H9 (cell line): ENCODE measurements at regions not wholly inside any gene's neighbourhood (a gene's known extent, or its start where the extent isn't known, plus 50 kb on each side); places are given as distances from the start of the nearest gene placed in this dataset.

ENCODE experiments used
- DNase-seq: peaks from one replicate; pipeline ENCODE4 v3.0.0-alpha.2; 2017
- H2AFZ ChIP-seq: one replicate; pipeline ENCODE4 v1.6.1; 2013; ENCODE audit warnings: mild to moderate bottlenecking, low read length, control low read depth, moderate library complexity
- H2AK5ac ChIP-seq: 2 replicates; pipeline ENCODE4 v1.6.1; 2013; ENCODE audit warnings: low read length, control low read depth, mixed read lengths; ENCODE audit not compliant: insufficient read length
- H2BK120ac ChIP-seq: one replicate; pipeline ENCODE4 v1.6.1; 2013; ENCODE audit warnings: low read depth, mild to moderate bottlenecking, low read length, control low read depth, inconsistent platforms; ENCODE audit not compliant: poor library complexity, severe bottlenecking
- H2BK12ac ChIP-seq: 2 replicates; pipeline ENCODE4 v1.6.1; 2013; ENCODE audit warnings: low read length, control low read depth, mixed read lengths, low read depth; ENCODE audit not compliant: insufficient read length
- H2BK15ac ChIP-seq: 2 replicates; pipeline ENCODE4 v1.6.1; 2013; ENCODE audit warnings: low read depth, low read length, control low read depth
- H2BK20ac ChIP-seq: one replicate; pipeline ENCODE4 v1.6.1; 2013; ENCODE audit warnings: low read depth, mild to moderate bottlenecking, low read length, control low read depth, inconsistent platforms; ENCODE audit not compliant: poor library complexity, severe bottlenecking
- H2BK5ac ChIP-seq: 2 replicates; pipeline ENCODE4 v1.6.1; 2013; ENCODE audit warnings: low read length, control low read depth, mixed read lengths; ENCODE audit not compliant: insufficient read length
- H3K14ac ChIP-seq: 2 replicates; pipeline ENCODE4 v1.6.1; 2013; ENCODE audit warnings: low read length, control low read depth; ENCODE audit not compliant: insufficient read depth
- H3K18ac ChIP-seq: 2 replicates; pipeline ENCODE4 v1.6.1; 2013; ENCODE audit warnings: low read depth, mild to moderate bottlenecking, mixed read lengths, low read length, control low read depth; ENCODE audit not compliant: insufficient read length
- H3K23ac ChIP-seq: 2 replicates; pipeline ENCODE4 v1.6.1; 2013; ENCODE audit warnings: low read length, control low read depth, mixed read lengths, low read depth; ENCODE audit not compliant: insufficient read length
- H3K23me2 ChIP-seq: 2 replicates; pipeline ENCODE4 v1.6.1; 2013; ENCODE audit warnings: low read depth, mild to moderate bottlenecking, mixed read lengths, low read length, control low read depth; ENCODE audit not compliant: insufficient read length, poor library complexity, severe bottlenecking
- H3K27ac ChIP-seq: 2 replicates; pipeline ENCODE4 v1.5.1; 2013; ENCODE audit warnings: low read length, control low read depth, mixed read lengths, low read depth; ENCODE audit not compliant: insufficient read length
- H3K27me3 ChIP-seq: 2 replicates; pipeline ENCODE4 v1.6.1; 2013; ENCODE audit warnings: low read length, control low read depth, inconsistent platforms; ENCODE audit not compliant: insufficient read depth
- H3K4ac ChIP-seq: 2 replicates; pipeline ENCODE4 v1.6.1; 2013; ENCODE audit warnings: low read depth, mild to moderate bottlenecking, control low read depth, inconsistent platforms, low read length, moderate library complexity
- H3K4me1 ChIP-seq: 2 replicates; pipeline ENCODE4 v1.6.1; 2013; ENCODE audit warnings: low read length, control low read depth, inconsistent platforms; ENCODE audit not compliant: insufficient read depth
- H3K4me2 ChIP-seq: 2 replicates; pipeline ENCODE4 v1.6.1; 2013; ENCODE audit warnings: low read length, control low read depth, mixed read lengths; ENCODE audit not compliant: insufficient read length, insufficient read depth
- H3K56ac ChIP-seq: 2 replicates; pipeline ENCODE4 v1.6.1; 2013; ENCODE audit warnings: low read depth, mild to moderate bottlenecking, mixed read lengths, low read length, control low read depth; ENCODE audit not compliant: insufficient read length
- H3K79me1 ChIP-seq: 2 replicates; pipeline ENCODE4 v1.6.1; 2013; ENCODE audit warnings: low read depth, mild to moderate bottlenecking, moderate library complexity, low read length, control low read depth, inconsistent platforms; ENCODE audit not compliant: insufficient read depth, poor library complexity, severe bottlenecking
- H3K79me2 ChIP-seq: 2 replicates; pipeline ENCODE4 v1.6.1; 2013; ENCODE audit warnings: low read length, control low read depth, inconsistent platforms; ENCODE audit not compliant: insufficient read depth
- H3K9ac ChIP-seq: 2 replicates; pipeline ENCODE4 v1.6.1; 2013; ENCODE audit warnings: low read length, control low read depth, mixed read lengths; ENCODE audit not compliant: insufficient read length; ENCODE audit errors: extremely low read depth
- H3K9me3 ChIP-seq: one replicate; pipeline ENCODE4 v1.6.1; 2013; ENCODE audit warnings: low read depth, low read length, inconsistent platforms; ENCODE audit not compliant: control insufficient read depth
- H3T11ph ChIP-seq: one replicate; pipeline ENCODE4 v1.6.1; 2013; ENCODE audit warnings: mild to moderate bottlenecking, low read length, control low read depth, inconsistent platforms
- H4K20me1 ChIP-seq: one replicate; pipeline ENCODE4 v1.6.1; 2013; ENCODE audit not compliant: control insufficient read depth, insufficient read length, insufficient read depth
- H4K5ac ChIP-seq: 2 replicates; pipeline ENCODE4 v1.6.1; 2013; ENCODE audit warnings: low read depth, mild to moderate bottlenecking, mixed read lengths, low read length, control low read depth; ENCODE audit not compliant: insufficient read length
- H4K8ac ChIP-seq: replicated peaks from 2 replicates; pipeline ENCODE4 v1.6.1; 2013; ENCODE audit warnings: low read length, control low read depth, mixed read lengths, low read depth; ENCODE audit not compliant: insufficient read length
- H4K91ac ChIP-seq: 2 replicates; pipeline ENCODE4 v1.6.1; 2013; ENCODE audit warnings: low read depth, mild to moderate bottlenecking, moderate library complexity, mixed read lengths, low read length, control low read depth; ENCODE audit not compliant: insufficient read length
- H3K27ac Mint-ChIP-seq, 3 experiments: 2 replicates in 2 of 3; 3 replicates in 1 of 3; pipeline ENCODE4 v1.8.0; 2020 to 2021; ENCODE audit warnings: mixed read lengths in 3 of 3, mild to moderate bottlenecking in 1 of 3, moderate library complexity in 1 of 3
- H3K27me3 Mint-ChIP-seq: 2 replicates; pipeline ENCODE4 v1.8.0; 2021; ENCODE audit warnings: low read depth, mild to moderate bottlenecking, moderate library complexity, mixed read lengths
- H3K36me3 Mint-ChIP-seq, 3 experiments: 2 replicates in 2 of 3; 3 replicates in 1 of 3; pipeline ENCODE4 v1.8.0; 2020 to 2021; ENCODE audit warnings: low read depth in 3 of 3, mixed read lengths in 3 of 3; ENCODE audit not compliant: insufficient read depth in 1 of 3
- H3K4me1 Mint-ChIP-seq, 2 experiments: 2 replicates each; pipeline ENCODE4 v1.8.0; 2020; ENCODE audit warnings: mixed read lengths in 2 of 2
- H3K4me3 Mint-ChIP-seq, 2 experiments: 2 replicates in 1 of 2; 3 replicates in 1 of 2; pipeline ENCODE4 v1.8.0; 2020 to 2021; ENCODE audit warnings: mild to moderate bottlenecking in 2 of 2, mixed read lengths in 2 of 2, moderate library complexity in 1 of 2
- H3K9me3 Mint-ChIP-seq, 2 experiments: 2 replicates in 1 of 2; 3 replicates in 1 of 2; pipeline ENCODE4 v1.8.0; 2020; ENCODE audit warnings: mild to moderate bottlenecking in 2 of 2, mixed read lengths in 2 of 2, moderate library complexity in 1 of 2
- WGBS: extraction: QIAGEN DNeasy Blood & Tissue Kit; methylation state at CpG from one replicate; pipeline ENCODE4 v1.1.7; 2013; ENCODE audit warnings: missing lambda C conversion rate, low lambda C conversion rate, mixed read lengths; ENCODE audit not compliant: insufficient read length; ENCODE audit errors: extremely low coverage; 5-methylcytosine and 5-hydroxymethylcytosine counted together
- TF ChIP-seq, protein P1 (sequence below): fragments of 200-600 bp; sonication (generic); conservative IDR thresholded peaks from 3 replicates; pipeline ENCODE4 v1.8.0; 2021; ENCODE audit warnings: antibody characterized with exemption, mild to moderate bottlenecking

- no CpG with 5 or more reads among the region's 1 CpG for WGBS
- Histone ChIP-seq H4K91ac (no peak overlapping the region), H3K4ac (no peak overlapping the region), H3K18ac (no peak overlapping the region), H3T11ph (no peak overlapping the region), H4K20me1 (no peaks in the 10 kb centered on the region), H3K4me1 (no peaks in the 10 kb centered on the region), H3K27me3 (no peaks in the 10 kb centered on the region), H3K4me2 (no peak overlapping the region), H3K56ac (no peak overlapping the region), H2BK20ac (no peak overlapping the region), H3K23me2 (no peaks in the 10 kb centered on the region), H2AK5ac (no peak overlapping the region), H2BK120ac (no peak overlapping the region), H3K14ac (no peak overlapping the region), H2BK12ac (no peak overlapping the region), H4K8ac (no peak overlapping the region), H4K5ac (no peak overlapping the region), H2BK5ac (no peak overlapping the region), H3K79me2 (no peaks in the 10 kb centered on the region), H3K23ac (no peak overlapping the region), H2AFZ (no peak overlapping the region), H3K27ac (no peak overlapping the region), H3K9me3 (no peaks in the 10 kb centered on the region), H3K79me1 (no peaks in the 10 kb centered on the region), H3K9ac (no peak overlapping the region), H2BK15ac (no peak overlapping the region)
- peak overlapping the region in 2 of 3 experiments; percentile 36 to 59; a peak in 2 of 7 replicates for H3K27ac Mint-ChIP-seq
- no peaks in the 10 kb centered on the region for H3K27me3 Mint-ChIP-seq
- TF ChIP-seq, protein P1, sequence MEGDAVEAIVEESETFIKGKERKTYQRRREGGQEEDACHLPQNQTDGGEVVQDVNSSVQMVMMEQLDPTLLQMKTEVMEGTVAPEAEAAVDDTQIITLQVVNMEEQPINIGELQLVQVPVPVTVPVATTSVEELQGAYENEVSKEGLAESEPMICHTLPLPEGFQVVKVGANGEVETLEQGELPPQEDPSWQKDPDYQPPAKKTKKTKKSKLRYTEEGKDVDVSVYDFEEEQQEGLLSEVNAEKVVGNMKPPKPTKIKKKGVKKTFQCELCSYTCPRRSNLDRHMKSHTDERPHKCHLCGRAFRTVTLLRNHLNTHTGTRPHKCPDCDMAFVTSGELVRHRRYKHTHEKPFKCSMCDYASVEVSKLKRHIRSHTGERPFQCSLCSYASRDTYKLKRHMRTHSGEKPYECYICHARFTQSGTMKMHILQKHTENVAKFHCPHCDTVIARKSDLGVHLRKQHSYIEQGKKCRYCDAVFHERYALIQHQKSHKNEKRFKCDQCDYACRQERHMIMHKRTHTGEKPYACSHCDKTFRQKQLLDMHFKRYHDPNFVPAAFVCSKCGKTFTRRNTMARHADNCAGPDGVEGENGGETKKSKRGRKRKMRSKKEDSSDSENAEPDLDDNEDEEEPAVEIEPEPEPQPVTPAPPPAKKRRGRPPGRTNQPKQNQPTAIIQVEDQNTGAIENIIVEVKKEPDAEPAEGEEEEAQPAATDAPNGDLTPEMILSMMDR = no peak
- H3K36me3 Mint-ChIP-seq = 0 out of 7 replicates have a peak, but pooled peaks cover 0 to 6% (median 0%) of the 10 kb centered on the region in 3 experiments
- peaks cover 8 to 10% of the 10 kb centered on the region in 2 experiments for H3K4me1 Mint-ChIP-seq
- H3K4me3 Mint-ChIP-seq = no peak overlapping the region
- DNase-seq = no peak
- peaks cover 6 to 9% of the 10 kb centered on the region in 2 experiments; a peak in 3 of 5 replicates for H3K9me3 Mint-ChIP-seq
These were observed 793.9 kb downstream of the SORCS3 start for GRCh38 chr10:105434970-105435369.
